ENCODE measurements at regions not wholly inside any gene's neighbourhood (a gene's known extent, or its start where the extent isn't known, plus 50 kb on each side); places are given as distances from the start of the nearest gene placed in this dataset.

GRCh38 chr1:57868239-57868638, 444.4 kb upstream of the DAB1 start:
- H3K27ac Mint-ChIP-seq, result no peak overlapping the region
- no peak overlapping the region for H3K4me3 Mint-ChIP-seq
- H3K4me1 Mint-ChIP-seq (ENCODE audit: unreplicated experiment), result peaks cover 11% of the 10 kb centered on the region
- DNase-seq (ENCODE audit: extremely low spot score, unreplicated experiment), result no peak
- H3K9me3 Mint-ChIP-seq, result peaks cover 3% of the 10 kb centered on the region
- TF ChIP-seq CTCF (conservative IDR thresholded peaks at IDR 0.05), result no peak
- no peaks in the 10 kb centered on the region for H3K36me3 Mint-ChIP-seq
- no peaks in the 10 kb centered on the region for H3K27me3 Mint-ChIP-seq

GRCh38 chr1:57866998-57867397, 443.1 kb upstream of the DAB1 start:
- no peaks in the 10 kb centered on the region for H3K36me3 Mint-ChIP-seq
- H3K4me1 Mint-ChIP-seq (ENCODE audit: unreplicated experiment), result peaks cover 11% of the 10 kb centered on the region
- H3K4me3 Mint-ChIP-seq, result no peak overlapping the region
- no peaks in the 10 kb centered on the region for H3K27me3 Mint-ChIP-seq
- DNase-seq (ENCODE audit: extremely low spot score, unreplicated experiment), result no peak
- no peak overlapping the region for H3K27ac Mint-ChIP-seq
- peaks cover 3% of the 10 kb centered on the region for H3K9me3 Mint-ChIP-seq
- TF ChIP-seq CTCF (conservative IDR thresholded peaks at IDR 0.05), result no peak

- Mint-ChIP-seq H3K36me3 (no peaks in the 10 kb centered on the region), H3K4me3 (no peak overlapping the region), H3K27me3 (no peaks in the 10 kb centered on the region), H3K27ac (no peak overlapping the region), H3K4me1 (ENCODE audit: unreplicated experiment) (no peaks in the 10 kb centered on the region), H3K9me3 (no peaks in the 10 kb centered on the region)
- DNase-seq (ENCODE audit: extremely low spot score, unreplicated experiment), result no peak
- TF ChIP-seq CTCF (conservative IDR thresholded peaks at IDR 0.05), result no peak
These were observed 437.2 kb upstream of the DAB1 start for GRCh38 chr1:57860931-57861565.

- no peaks in the 10 kb centered on the region for H3K4me1 Mint-ChIP-seq (ENCODE audit: unreplicated experiment)
- DNase-seq (ENCODE audit: extremely low spot score, unreplicated experiment), result no peak
- no peaks in the 10 kb centered on the region for H3K9me3 Mint-ChIP-seq
- H3K27ac Mint-ChIP-seq, result no peak overlapping the region
- TF ChIP-seq CTCF (conservative IDR thresholded peaks at IDR 0.05), result no peak
- H3K36me3 Mint-ChIP-seq, result no peaks in the 10 kb centered on the region
- H3K4me3 Mint-ChIP-seq, result no peak overlapping the region
- no peaks in the 10 kb centered on the region for H3K27me3 Mint-ChIP-seq
These were observed 436.5 kb upstream of the DAB1 start for GRCh38 chr1:57860325-57860724.

GRCh38 chr1:57858740-57859139, 434.9 kb upstream of the DAB1 start:
- Mint-ChIP-seq H3K27ac (no peak overlapping the region), H3K9me3 (no peaks in the 10 kb centered on the region), H3K4me3 (no peak overlapping the region), H3K4me1 (ENCODE audit: unreplicated experiment) (peaks cover 9% of the 10 kb centered on the region), H3K36me3 (no peaks in the 10 kb centered on the region), H3K27me3 (no peaks in the 10 kb centered on the region)
- TF ChIP-seq CTCF (conservative IDR thresholded peaks at IDR 0.05), result no peak
- no peak for DNase-seq (ENCODE audit: extremely low spot score, unreplicated experiment)

- Mint-ChIP-seq H3K9me3 (no peaks in the 10 kb centered on the region), H3K4me3 (no peak overlapping the region), H3K4me1 (ENCODE audit: unreplicated experiment) (peaks cover 9% of the 10 kb centered on the region), H3K27me3 (no peaks in the 10 kb centered on the region), H3K27ac (no peak overlapping the region), H3K36me3 (no peaks in the 10 kb centered on the region)
- no peak for TF ChIP-seq CTCF (conservative IDR thresholded peaks at IDR 0.05)
- DNase-seq (ENCODE audit: extremely low spot score, unreplicated experiment), result no peak
These were observed 433.9 kb upstream of the DAB1 start for GRCh38 chr1:57857809-57858208.
